ENCODE measurements at regions not wholly inside any gene's neighbourhood (a gene's known extent, or its start where the extent isn't known, plus 50 kb on each side); places are given as distances from the start of the nearest gene placed in this dataset.

DNA sequence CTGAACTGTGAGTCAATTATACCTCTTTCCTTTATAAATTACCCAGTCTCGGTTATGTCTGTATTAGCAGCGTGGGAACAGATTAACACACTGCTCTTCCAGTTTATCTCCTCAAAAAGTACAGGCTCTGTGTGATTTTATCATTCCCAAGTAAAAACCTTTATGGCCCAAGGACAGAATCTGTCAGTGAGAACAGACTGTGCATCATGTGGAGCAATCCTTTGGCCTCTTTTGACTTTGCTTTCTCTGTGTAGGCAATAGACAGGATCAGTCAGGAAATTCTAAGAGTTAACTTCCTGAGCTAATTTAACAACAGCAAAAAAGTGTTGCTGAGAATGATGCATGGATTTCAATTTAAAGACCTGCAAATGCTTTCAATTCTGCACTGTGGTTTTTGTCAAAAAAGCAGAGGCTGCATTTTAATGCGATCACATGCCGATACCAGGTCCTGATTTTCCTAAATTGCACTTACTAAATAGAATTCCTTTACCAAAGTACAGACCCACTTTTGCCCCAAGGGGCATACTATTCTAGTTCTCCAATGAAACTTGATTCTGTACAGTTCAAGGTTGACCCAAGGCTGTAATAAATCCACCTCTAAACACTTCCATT lies 246.7 kb upstream of the MARCKS start:
- Histone ChIP-seq H3K36me3 (ENCODE audit: insufficient read depth, low read length) (no peaks in the 10 kb centered on the region), H3K9ac (ENCODE audit: low read length) (no peak overlapping the region), H3K27me3 (ENCODE audit: insufficient read depth, low read length) (no peaks in the 10 kb centered on the region), H3K9me2 (ENCODE audit: low read depth, low read length) (no peaks in the 10 kb centered on the region), H4K20me1 (ENCODE audit: insufficient read depth, low read length) (no peaks in the 10 kb centered on the region), H3K4me1 (ENCODE audit: insufficient read depth, low read length, severe bottlenecking) (peaks cover 19% of the 10 kb centered on the region), H2AFZ (ENCODE audit: low read length) (no peak overlapping the region), H3F3A (ENCODE audit: insufficient read depth, low read length) (no peaks in the 10 kb centered on the region), H3K9me3 (ENCODE audit: low read length) (no peaks in the 10 kb centered on the region), H3K27ac (ENCODE audit: low read depth, low read length, poor library complexity, severe bottlenecking) (no peak overlapping the region), H3K4me2 (ENCODE audit: low read length) (no peak overlapping the region), H3K4me3 (ENCODE audit: low read depth, low read length, poor library complexity, severe bottlenecking) (no peak overlapping the region), H3K79me2 (ENCODE audit: insufficient read depth, low read length) (no peaks in the 10 kb centered on the region)
- TF ChIP-seq, protein P1, sequence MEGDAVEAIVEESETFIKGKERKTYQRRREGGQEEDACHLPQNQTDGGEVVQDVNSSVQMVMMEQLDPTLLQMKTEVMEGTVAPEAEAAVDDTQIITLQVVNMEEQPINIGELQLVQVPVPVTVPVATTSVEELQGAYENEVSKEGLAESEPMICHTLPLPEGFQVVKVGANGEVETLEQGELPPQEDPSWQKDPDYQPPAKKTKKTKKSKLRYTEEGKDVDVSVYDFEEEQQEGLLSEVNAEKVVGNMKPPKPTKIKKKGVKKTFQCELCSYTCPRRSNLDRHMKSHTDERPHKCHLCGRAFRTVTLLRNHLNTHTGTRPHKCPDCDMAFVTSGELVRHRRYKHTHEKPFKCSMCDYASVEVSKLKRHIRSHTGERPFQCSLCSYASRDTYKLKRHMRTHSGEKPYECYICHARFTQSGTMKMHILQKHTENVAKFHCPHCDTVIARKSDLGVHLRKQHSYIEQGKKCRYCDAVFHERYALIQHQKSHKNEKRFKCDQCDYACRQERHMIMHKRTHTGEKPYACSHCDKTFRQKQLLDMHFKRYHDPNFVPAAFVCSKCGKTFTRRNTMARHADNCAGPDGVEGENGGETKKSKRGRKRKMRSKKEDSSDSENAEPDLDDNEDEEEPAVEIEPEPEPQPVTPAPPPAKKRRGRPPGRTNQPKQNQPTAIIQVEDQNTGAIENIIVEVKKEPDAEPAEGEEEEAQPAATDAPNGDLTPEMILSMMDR (IDR thresholded peaks at IDR 0.05; ENCODE audit: low read length) = no peak
- no peak for TF ChIP-seq EZH2 (IDR thresholded peaks at IDR 0.05; ENCODE audit: borderline replicate concordance, low read length)

DNA sequence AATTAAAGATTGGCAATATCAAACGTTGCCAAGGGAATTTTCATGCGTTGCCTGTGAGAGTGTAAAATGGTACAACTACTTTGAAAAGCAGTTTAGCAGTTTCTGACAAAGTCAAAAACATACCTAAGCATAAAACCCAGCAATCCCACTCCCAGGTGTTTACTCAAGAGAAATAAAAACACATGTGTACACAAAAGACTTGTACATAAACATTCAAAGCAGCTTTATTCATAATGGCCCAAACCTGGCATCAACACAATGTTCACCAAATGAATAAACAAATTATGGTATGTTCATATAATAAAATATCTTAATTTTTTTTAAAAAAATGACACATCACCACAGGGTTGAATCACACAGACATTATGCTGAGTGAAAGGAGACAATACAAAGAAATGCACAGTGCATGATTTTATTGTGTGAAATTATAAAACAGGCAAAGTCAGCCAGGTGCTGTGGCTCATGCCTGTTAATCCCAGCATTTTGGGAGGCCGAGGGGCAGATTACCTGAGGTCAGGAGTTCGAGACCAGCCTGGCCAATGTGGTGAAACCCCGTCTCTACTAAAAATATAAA lies 240.4 kb upstream of the MARCKS start:
- H3K9me3 ChIP-seq (ENCODE audit: low read length) = no peaks in the 10 kb centered on the region
- H3K27ac ChIP-seq (ENCODE audit: low read depth, low read length, poor library complexity, severe bottlenecking) = no peak overlapping the region
- no peaks in the 10 kb centered on the region for H3K9me2 ChIP-seq (ENCODE audit: low read depth, low read length)
- no peak overlapping the region for H2AFZ ChIP-seq (ENCODE audit: low read length)
- H3K9ac ChIP-seq (ENCODE audit: low read length) = no peak overlapping the region
- H3F3A ChIP-seq (ENCODE audit: insufficient read depth, low read length) = no peaks in the 10 kb centered on the region
- H3K79me2 ChIP-seq (ENCODE audit: insufficient read depth, low read length) = no peaks in the 10 kb centered on the region
- H3K27me3 ChIP-seq (ENCODE audit: insufficient read depth, low read length) = no peaks in the 10 kb centered on the region
- no peak overlapping the region for H3K4me3 ChIP-seq (ENCODE audit: low read depth, low read length, poor library complexity, severe bottlenecking)
- no peaks in the 10 kb centered on the region for H3K36me3 ChIP-seq (ENCODE audit: insufficient read depth, low read length)
- no peaks in the 10 kb centered on the region for H4K20me1 ChIP-seq (ENCODE audit: insufficient read depth, low read length)
- TF ChIP-seq, protein P1 (IDR thresholded peaks at IDR 0.05; ENCODE audit: low read length) = no peak
- TF ChIP-seq EZH2 (IDR thresholded peaks at IDR 0.05; ENCODE audit: borderline replicate concordance, low read length) = no peak
- H3K4me2 ChIP-seq (ENCODE audit: low read length) = no peak overlapping the region
- H3K4me1 ChIP-seq (ENCODE audit: insufficient read depth, low read length, severe bottlenecking) = peaks cover 11% of the 10 kb centered on the region

DNA sequence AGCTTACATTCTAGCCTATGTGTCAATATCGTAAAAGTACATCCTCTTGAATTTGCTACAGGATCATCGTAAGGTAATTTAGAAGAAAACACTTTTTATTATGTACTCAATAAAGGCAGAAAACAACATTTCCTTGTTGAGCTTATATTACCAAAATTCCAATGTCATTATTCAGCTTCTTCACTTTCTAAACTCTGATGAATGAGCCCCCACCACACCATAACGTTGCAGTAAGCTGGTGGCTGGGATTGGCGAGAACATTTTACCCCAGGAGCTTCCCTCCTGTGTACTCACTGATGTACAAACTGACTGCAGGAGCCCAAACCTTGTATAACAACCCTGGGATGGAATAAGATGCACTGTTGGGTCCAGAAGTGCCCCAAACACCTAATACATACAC lies 238.1 kb upstream of the MARCKS start:
- H4K20me1 ChIP-seq (ENCODE audit: insufficient read depth, low read length) = no peaks in the 10 kb centered on the region
- no peaks in the 10 kb centered on the region for H3K79me2 ChIP-seq (ENCODE audit: insufficient read depth, low read length)
- H3K4me2 ChIP-seq (ENCODE audit: low read length) = no peak overlapping the region
- H3K4me3 ChIP-seq (ENCODE audit: low read depth, low read length, poor library complexity, severe bottlenecking) = no peak overlapping the region
- peaks cover 4% of the 10 kb centered on the region for H3K4me1 ChIP-seq (ENCODE audit: insufficient read depth, low read length, severe bottlenecking)
- no peaks in the 10 kb centered on the region for H3K9me2 ChIP-seq (ENCODE audit: low read depth, low read length)
- no peak overlapping the region for H3K9ac ChIP-seq (ENCODE audit: low read length)
- no peaks in the 10 kb centered on the region for H3K36me3 ChIP-seq (ENCODE audit: insufficient read depth, low read length)
- H3K27ac ChIP-seq (ENCODE audit: low read depth, low read length, poor library complexity, severe bottlenecking) = no peak overlapping the region
- no peaks in the 10 kb centered on the region for H3F3A ChIP-seq (ENCODE audit: insufficient read depth, low read length)
- H3K9me3 ChIP-seq (ENCODE audit: low read length) = no peaks in the 10 kb centered on the region
- no peaks in the 10 kb centered on the region for H3K27me3 ChIP-seq (ENCODE audit: insufficient read depth, low read length)
- no peak overlapping the region for H2AFZ ChIP-seq (ENCODE audit: low read length)
- TF ChIP-seq, protein P1 (IDR thresholded peaks at IDR 0.05; ENCODE audit: low read length) = no peak
- no peak for TF ChIP-seq EZH2 (IDR thresholded peaks at IDR 0.05; ENCODE audit: borderline replicate concordance, low read length)
